ENCODE measurements at regions not wholly inside any gene's neighbourhood (a gene's known extent, or its start where the extent isn't known, plus 50 kb on each side); places are given as distances from the start of the nearest gene placed in this dataset.
A peak's percentile ranks its signal among the peaks of the same experiment; 100 is the strongest.
"Not testable (repeated sequence)": the region's sequence is repeated elsewhere in the genome, so short reads cannot be mapped to it uniquely, and the experiment has no call there.

DNA sequence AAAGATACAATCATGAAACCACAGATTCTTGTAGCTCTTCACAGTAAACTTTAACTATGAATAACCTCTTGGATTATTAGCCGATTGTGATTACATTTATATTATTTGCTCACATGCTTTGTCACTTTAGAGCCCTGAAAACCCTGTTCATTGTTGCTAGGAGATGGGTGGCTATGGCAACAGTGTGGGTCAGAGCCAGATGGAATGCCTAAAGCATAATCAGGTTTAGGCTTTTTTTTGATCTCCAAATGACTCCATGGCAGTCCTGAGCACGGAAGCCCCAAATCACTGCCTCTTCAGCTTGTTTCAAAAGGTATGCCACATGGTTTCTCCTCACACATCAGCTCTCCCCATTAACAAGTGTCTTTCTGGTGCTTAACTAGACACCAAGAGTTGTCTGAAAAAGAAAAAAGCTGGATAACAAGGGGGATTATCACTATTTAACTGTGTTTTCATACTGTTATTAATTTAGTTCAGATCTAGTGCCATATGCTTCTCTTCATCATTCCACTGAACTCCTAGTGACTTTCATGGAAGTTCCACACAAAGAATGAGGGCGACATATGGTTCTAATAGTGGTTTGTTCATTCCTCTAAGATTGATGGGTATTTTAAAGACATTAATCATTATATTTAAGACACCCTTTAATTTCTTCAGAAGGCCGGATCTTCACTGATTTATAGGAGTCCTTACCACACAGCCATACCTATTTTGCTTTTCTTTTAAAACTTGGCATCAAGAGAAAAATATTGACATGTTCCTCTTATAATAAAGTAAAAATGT is 88.8 kb upstream of the PAM start:
- DNase-seq, result peak; percentile 27

DNA sequence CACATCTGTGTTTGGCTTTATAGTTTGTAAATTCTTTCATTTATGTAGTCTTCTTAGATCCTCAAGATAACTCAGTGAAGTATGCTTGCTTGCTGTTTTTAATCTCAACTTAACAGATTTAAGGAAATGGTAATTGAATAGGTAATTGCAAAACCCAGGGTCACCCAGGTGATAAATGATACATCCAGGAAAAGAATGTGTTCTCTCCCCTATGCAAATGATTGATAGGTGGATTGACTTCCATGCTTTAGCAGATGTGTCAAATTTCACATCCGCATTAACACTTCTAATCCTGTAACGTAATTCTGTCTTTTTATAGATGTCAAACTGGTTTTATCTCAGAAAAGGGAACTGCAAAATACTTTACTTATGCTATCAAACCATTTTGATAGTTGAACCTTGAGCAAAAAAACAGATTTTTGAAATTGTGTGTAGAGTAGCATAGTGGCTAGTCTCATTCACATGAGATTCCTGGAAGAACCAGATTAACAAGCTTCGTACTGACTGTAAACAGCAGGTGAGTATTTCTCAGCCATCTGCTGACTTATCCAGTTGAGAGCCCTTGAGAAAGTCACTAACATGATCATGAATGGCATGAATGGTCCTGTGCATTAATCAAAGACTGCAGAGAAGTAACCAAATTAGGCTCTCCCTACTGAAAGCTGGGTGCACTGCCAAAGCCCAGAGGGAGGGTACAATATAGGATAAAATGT is 86.7 kb upstream of the PAM start:
- DNase-seq, result no peak

DNA sequence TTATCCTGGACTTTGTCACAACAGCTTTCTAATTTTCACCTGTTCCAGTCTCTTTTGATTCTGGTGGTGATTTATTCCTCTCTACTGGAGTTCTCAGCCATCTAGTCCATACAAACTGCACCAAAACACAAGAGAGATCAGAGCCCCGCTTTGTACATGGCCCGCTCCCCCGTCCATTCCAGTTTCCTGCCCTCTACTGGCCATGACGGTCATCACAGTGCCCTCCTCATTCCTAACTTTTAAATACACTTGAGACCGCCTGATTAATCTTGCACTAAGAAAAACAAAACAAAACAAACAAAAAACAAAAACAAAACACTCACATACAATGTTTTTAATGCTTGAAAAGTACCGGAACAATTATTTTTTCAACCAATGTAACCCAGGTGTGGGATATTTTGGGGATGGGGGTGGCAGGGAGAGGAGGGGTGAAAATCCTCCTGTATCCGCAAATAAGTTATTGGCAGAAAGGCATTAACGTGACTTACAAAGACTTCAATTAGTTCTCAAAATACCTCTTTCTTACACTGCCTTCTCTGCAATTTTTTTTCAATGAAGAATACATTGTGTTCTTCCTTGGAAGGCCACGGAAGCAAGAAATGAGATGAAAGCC is 84.8 kb upstream of the PAM start:
- no peak for DNase-seq

DNA sequence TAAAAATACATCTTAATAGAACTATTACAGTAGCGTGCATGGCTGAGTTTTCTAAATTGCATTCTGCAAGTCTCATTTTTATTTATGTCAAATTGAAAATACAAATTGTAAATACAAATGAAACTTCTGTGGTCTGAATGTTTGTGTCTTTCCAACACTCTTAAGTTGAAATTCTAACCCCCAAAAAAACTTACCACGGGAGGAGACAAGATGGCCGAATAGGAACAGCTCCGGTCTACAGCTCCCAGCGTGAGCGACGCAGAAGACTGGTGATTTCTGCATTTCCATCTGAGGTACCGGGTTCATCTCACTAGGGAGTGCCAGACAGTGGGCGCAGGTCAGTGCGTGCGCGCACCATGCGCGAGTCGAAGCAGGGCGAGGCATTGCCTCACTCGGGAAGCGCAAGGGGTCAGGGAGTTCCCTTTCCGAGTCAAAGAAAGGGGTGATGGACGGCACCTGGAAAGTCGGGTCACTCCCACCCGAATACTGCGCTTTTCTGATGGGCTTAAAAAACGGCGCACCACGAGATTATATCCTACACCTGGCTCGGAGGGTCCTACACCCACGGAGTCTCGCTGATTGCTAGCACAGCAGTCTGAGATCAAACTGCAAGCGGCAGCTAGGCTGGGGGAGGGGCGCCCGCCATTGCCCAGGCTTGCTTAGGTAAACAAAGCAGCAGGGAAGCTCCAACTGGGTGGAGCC is 83.9 kb upstream of the PAM start:
- DNase-seq, result not testable (repeated sequence)

DNA sequence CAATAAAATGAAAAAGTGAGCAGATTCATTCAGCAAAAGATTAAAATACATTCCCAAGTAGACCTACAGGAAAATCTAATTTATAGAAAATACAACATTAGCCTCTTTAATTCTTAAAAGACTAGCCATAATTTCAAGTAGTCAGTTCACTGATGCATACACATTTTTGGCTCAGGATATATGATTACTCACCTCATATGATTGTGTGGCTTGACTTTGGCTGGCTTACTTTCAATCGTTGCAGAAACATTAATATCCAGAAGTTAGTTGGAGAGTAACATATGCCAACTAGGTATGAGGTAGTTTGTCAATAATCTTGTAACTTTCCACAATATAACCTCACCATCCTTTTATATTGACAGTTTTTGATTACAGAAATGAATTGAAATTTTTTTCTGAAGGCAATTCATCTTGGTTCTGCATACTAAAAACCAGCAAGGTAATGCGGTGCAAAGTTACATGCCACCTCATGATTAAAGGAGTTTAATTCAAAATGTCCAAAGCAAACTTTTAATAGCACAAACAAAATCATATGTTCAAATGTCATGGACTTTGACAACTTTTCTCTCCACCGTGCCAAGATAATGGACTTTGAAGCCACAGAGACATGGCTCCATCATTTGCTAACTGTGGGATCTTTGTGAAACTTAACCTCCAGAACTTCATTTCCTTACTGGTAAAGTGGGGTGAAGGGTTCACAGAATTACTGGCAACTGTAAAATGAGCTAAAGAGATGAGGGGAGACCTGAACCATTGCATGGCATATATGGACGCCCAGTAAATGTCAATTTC is 76.6 kb upstream of the PAM start:
- no peak for DNase-seq

DNA sequence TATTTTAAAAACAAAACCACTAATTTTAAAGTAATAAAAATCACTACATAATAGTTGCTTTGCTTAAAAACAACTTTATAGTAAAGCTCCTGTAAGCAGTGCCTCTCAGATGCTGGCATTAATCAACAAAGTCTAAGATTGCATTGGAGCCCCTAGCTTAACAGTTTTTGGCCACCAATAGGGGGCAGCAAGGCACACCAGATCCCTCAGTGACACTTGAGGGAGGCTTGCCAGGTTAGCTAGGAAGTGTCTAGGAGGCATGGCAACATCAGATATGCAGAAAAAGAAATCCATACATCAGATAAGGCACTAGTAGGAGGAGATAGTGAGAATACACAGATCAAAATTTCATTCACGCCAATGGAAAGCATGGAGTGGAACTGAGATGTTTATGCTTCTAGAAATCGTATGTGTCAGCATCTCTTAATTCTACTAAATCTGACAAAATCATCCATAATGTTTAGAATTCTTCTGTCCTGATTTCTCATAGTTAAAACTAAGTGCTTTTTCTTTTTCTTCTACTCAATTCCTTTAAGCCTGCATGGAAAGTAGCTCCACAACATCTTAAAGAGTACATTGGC is 73.6 kb upstream of the PAM start:
- peak; percentile 79 for DNase-seq

DNA sequence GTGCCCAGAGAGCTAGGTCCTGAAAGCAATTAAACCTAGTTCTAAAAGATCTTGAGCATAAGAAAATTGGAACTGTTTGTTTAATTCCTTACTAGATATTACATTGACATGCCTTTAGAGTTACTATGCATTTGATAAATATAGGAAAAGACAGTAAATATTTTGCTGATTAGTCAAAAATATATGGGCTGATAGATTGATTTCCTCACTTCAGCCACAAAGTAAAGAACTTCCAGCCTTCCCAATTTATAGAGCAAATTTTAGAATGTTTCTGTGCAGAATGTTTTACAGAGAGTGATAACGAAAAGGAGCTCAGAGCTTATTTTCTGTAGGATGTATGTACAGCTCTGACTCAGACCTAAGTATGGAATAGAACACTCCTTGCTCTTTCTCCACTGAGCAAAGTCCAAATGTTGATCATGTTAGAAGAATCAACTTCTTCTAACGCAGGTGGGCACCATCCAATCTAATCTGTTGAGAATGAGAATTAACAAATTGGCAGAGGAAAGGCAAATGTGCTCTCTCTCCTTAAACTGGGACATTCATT is 72.9 kb upstream of the PAM start:
- no peak for DNase-seq

DNA sequence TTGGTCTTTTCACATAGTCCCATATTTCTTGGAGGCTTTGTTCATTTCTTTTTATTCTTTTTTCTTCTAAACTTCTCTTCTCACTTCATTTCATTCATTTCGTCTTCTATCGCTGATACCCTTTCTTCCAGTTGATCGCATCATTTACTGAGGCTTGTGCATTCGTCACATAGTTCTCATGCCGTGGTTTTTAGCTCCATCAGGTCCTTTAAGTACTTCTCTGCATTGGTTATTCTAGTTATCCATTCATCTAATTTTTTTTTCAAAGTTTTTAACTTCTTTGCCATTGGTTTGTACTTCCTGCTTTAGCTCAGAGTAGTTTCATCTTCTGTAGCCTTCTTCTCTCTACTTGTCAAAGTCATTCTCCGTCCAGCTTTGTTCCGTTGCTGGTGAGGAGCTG is 67.0 kb upstream of the PAM start:
- DNase-seq, result not testable (repeated sequence)

DNA sequence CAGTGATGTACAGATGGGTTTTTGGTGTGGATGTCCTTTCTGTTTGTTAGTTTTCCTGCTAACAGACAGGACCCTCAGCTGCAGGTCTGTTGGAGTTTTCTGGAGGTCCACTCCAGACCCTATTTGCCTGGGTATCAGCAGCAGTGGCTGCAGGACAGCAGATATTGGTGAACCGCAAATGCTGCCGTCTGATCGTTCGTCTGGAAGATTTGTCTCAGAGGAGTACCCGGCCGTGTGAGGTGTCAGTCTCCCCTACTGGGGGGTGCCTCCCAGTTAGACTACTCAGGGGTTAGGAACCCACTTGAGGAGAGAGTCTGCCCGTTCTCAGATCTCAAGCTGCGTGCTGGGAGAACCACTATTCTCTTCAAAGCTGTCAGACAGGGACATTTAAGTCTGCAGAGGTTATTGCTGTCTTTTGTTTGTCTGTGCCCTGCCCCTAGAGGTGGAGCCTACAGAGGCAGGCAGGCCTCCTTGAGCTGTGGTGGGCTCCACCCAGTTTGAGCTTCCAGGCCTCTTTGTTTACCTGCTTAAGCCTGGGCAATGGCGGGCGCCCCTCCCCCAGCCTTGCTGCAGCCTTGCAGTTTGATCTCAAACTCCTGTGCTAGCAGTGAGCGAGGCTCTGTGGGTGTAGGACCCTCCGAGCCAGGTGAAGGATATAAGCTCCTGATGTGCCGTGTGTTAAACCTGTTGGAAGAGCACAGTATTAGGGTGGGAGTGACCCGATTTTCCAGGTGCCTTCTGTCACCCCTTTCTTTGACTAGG is 66.3 kb upstream of the PAM start:
- not testable (repeated sequence) for DNase-seq

DNA sequence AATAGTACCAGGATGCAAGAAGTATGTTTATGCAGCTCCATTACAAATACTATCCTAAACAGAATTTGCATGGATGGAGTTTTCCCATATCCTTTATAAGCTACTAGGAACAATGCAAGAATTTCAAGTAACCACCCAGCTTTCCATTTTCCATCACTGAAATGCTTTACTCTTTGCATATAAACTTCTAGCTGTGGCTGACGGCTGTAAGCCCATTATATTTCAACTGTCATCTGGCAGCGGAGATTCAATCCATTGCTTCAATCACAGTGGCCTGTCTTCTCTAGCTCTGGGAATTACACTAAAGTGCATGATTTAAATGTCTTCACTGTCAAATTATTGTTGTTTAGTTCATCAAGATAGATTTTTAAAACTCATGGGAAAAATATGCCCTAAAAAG is 64.2 kb upstream of the PAM start:
- no peak for DNase-seq

DNA sequence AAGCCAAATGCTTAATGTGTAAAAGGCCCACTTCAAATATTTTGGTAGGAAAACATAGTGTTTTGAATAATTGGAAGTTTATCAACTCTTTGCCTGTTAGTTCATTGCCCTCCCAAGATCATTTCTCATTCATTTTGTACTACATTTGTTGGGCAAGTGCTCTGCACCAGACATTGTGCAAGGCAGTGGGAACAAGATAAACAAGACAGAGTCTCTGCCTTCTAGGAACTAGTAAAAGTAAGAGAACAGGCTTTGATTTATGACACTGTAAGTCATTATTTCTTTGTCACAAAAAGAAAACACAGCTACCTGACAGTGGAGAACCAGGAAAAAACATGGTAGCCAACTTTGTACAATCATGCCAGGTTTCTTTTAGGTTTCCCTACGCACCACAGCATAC is 63.7 kb upstream of the PAM start:
- no peak for DNase-seq

DNA sequence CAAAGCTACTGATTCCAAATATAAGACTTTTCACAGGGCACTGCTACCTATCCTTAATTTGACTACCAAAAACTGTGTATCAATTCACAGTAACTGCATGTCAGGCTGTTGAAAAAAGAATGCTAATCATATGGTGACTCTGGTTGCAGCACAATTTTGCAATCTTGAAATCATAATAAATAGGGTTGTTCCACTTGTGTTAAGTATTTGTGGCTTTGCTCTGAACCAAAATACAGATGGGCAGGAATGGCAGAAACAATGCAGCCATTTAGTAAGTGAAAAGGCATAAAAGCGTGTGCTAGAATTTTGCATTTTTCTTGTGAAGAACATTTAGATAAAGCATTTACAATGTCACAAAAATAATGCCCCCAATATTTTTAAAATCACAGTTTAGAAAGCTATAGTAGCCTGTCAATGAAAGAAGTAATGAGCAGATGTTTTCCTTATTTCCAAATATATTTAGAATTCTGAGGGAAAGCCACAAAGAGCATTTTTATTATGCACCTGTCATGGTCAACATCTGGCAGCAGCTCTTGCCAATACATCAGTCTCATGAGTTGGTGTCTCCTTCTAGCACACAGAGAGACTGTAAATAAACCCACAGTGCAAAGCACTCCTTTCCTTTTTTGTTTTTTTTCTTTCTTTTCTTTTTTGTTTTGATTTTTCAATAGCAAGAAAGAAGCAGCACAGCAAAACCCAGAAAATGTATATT is 54.8 kb upstream of the PAM start:
- DNase-seq, result no peak

DNA sequence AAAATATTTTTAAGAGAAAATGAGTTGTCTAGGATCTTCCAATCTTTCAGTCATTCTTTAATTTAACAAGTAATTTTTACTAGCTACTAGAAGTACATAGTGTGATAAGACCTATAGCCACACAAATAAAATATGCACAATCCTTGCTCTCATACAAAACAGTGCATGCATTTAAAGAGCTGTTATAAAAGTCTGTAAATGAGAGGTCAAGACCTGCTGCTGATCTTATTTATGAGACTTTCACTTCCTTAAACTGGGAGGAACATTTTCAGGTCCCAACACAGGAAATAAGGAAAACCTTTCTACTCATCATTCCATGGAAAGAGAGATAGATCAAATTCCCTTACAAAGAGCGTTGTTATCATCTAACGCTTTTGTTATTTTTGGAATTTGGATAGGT is 54.2 kb upstream of the PAM start:
- DNase-seq, result no peak

DNA sequence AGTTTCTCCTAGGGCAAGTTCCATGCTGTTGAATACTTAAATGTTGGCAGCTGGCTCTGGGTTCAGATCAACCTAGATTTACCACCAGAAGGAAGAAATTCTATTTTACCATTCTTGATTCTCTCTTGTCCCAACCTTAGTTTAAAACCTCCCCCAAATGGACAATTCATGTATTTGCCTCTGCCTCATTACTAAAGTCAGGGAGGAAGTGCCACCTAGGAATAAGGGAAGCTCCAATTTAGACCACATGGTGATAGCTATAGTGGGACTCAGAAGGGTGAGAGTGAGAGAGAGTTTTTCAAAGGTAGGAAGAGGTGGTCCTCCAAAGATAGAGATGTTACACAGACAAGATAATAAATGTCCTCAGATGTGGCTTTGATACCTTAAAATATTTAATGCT is 53.4 kb upstream of the PAM start:
- DNase-seq, result no peak

Measured in COR-L47 (cell line).